VCaP (cell line): ENCODE measurements at regions not wholly inside any gene's neighbourhood (a gene's known extent, or its start where the extent isn't known, plus 50 kb on each side); places are given as distances from the start of the nearest gene placed in this dataset.

Experiments
- H3K27ac ChIP-seq: fragments of 450-650 bp; 2 replicates; pipeline ENCODE4 v1.5.1; 2017
- CTCF ChIP-seq: fragments of 450-650 bp; conservative IDR thresholded peaks from 2 replicates; pipeline ENCODE4 v1.5.1; 2017; ENCODE audit warnings: mild to moderate bottlenecking, moderate library complexity

- TF ChIP-seq CTCF, result no peak
- H3K27ac ChIP-seq, result no peak overlapping the region
Measured at GRCh38 chr21:16900685-16901084, 612.2 kb upstream of the CXADR start.

DNA sequence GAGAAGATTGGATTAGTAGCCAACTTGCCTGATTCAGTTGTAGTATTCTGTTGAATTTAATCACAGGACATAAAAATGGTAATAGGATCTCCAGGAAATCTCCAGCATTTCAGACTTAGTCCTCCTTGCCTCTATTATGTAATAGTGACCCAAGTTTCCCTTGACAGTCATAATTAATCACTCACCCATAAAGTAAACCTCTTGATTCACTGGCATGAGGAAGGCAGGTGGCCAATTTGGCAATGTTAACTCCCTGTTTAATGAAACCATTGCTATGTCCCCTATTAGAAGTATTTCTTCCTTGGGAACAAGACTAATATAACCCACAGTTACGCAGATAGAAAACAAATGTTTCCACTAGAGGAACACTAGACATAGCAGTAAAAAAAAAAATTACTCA, 604.8 kb upstream of the CXADR start:
- H3K27ac ChIP-seq, result no peak overlapping the region
- no peak for TF ChIP-seq CTCF

- no peak overlapping the region for H3K27ac ChIP-seq
- no peak for TF ChIP-seq CTCF
Measured at GRCh38 chr21:16910435-16911165, 602.2 kb upstream of the CXADR start.

GRCh38 chr21:16911166-16911607, 601.7 kb upstream of the CXADR start:
- no peak for TF ChIP-seq CTCF
- no peak overlapping the region for H3K27ac ChIP-seq

DNA sequence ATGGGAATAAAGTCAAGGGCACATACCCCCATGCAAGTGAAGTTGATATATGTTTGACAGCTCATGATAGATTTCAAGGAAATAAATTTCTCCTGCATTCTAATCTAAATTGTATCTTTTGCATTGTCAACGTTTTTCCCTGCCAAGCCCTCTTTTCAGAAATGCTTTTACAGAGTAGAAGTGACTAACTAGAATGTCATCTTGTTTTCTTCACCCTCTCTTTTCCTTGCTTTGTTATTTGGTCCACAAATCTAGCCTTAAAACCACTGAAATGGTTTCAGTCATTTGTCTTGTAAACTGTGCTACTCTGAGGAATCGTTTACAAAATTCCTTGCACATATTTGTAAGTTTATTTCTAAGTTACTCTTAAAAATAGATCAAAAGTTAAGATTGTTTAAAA, 600.8 kb upstream of the CXADR start:
- no peak for TF ChIP-seq CTCF
- H3K27ac ChIP-seq, result no peak overlapping the region

DNA sequence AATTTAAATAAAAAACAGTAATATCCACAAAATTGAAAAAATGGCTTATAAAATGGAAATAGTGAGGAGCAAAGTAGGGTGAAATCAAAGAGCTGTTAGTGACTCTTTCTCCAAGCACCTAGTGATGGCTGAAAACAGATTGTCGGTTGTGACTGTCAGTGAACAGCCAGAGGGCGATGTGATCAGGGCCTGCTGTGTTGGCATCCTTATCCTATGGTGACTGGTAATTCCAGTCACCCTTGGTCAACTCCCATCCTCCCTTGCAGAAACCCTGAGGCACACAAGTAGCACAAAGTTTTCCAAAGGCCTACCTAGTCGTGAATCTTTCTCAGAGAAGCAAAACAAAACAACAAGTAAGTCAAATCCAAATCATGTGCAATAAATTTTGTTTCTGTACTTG, 599.8 kb upstream of the CXADR start:
- peak; percentile 76 for TF ChIP-seq CTCF
- H3K27ac ChIP-seq, result no peak overlapping the region

GRCh38 chr21:16928439-16928838, 584.4 kb upstream of the CXADR start:
- H3K27ac ChIP-seq, result no peak overlapping the region
- TF ChIP-seq CTCF, result no peak
